ENCODE measurements at regions not wholly inside any gene's neighbourhood (a gene's known extent, or its start where the extent isn't known, plus 50 kb on each side); places are given as distances from the start of the nearest gene placed in this dataset.

GRCh38 chr6:1544000-1544399 lies 65.7 kb upstream of the FOXC1 start:
- ChIA-PET POLR2A (no interaction called here), CTCF (no interaction called here)
- DNase-seq (ENCODE audit: extremely low spot score): no peak
- TF ChIP-seq CTBP1 (IDR thresholded peaks at IDR 0.05; ENCODE audit: borderline replicate concordance) (no peak), ARNT (IDR thresholded peaks at IDR 0.05) (no peak), ZNF384 (IDR thresholded peaks at IDR 0.05) (no peak), L3MBTL2 (conservative IDR thresholded peaks at IDR 0.05) (no peak), SP1 (IDR thresholded peaks at IDR 0.05) (no peak), LEF1 (IDR thresholded peaks at IDR 0.05; ENCODE audit: borderline replicate concordance) (no peak), ELF4 (IDR thresholded peaks at IDR 0.05) (no peak), SUZ12 (IDR thresholded peaks at IDR 0.05) (no peak), FOXA1 (IDR thresholded peaks at IDR 0.05) (no peak), HDGF (IDR thresholded peaks at IDR 0.05; ENCODE audit: borderline replicate concordance) (no peak), PKNOX1 (IDR thresholded peaks at IDR 0.05) (no peak), TARDBP (IDR thresholded peaks at IDR 0.05) (no peak), NFRKB (IDR thresholded peaks at IDR 0.05) (no peak), FOXK2 (IDR thresholded peaks at IDR 0.05) (no peak), FOXM1 (IDR thresholded peaks at IDR 0.05; ENCODE audit: borderline replicate concordance) (no peak), BHLHE40 (IDR thresholded peaks at IDR 0.05; ENCODE audit: borderline replicate concordance) (no peak)

GRCh38 chr6:1544603-1545002 lies 65.1 kb upstream of the FOXC1 start:
- DNase-seq (ENCODE audit: extremely low spot score): no peak
- POLR2A ChIA-PET: no interaction called here
- CTCF ChIA-PET: interaction anchor here (0.5 to 0.7 kb wide), 2 partner anchors 35 to 560 kb away, joined by 3 read pairs; no protein-coding TSS in a partner anchor

GRCh38 chr6:1545654-1546053 lies 64.1 kb upstream of the FOXC1 start:
- CTCF ChIA-PET: no interaction called here
- DNase-seq (ENCODE audit: extremely low spot score): no peak
- POLR2A ChIA-PET: no interaction called here
- no peak for TF ChIP-seq FOXA1 (IDR thresholded peaks at IDR 0.05)
- TF ChIP-seq ELF4 (IDR thresholded peaks at IDR 0.05): no peak
- no peak for TF ChIP-seq FOXK2 (IDR thresholded peaks at IDR 0.05)
- TF ChIP-seq ZNF384 (IDR thresholded peaks at IDR 0.05): no peak
- no peak for TF ChIP-seq HDGF (IDR thresholded peaks at IDR 0.05; ENCODE audit: borderline replicate concordance)
- TF ChIP-seq PKNOX1 (IDR thresholded peaks at IDR 0.05): no peak
- TF ChIP-seq LEF1 (IDR thresholded peaks at IDR 0.05; ENCODE audit: borderline replicate concordance): no peak
- TF ChIP-seq BHLHE40 (IDR thresholded peaks at IDR 0.05; ENCODE audit: borderline replicate concordance): no peak
- no peak for TF ChIP-seq CTBP1 (IDR thresholded peaks at IDR 0.05; ENCODE audit: borderline replicate concordance)
- TF ChIP-seq NFRKB (IDR thresholded peaks at IDR 0.05): no peak
- TF ChIP-seq TARDBP (IDR thresholded peaks at IDR 0.05): no peak
- TF ChIP-seq SP1 (IDR thresholded peaks at IDR 0.05): no peak
- no peak for TF ChIP-seq FOXM1 (IDR thresholded peaks at IDR 0.05; ENCODE audit: borderline replicate concordance)
- no peak for TF ChIP-seq SUZ12 (IDR thresholded peaks at IDR 0.05)
- no peak for TF ChIP-seq ARNT (IDR thresholded peaks at IDR 0.05)

More at GRCh38 chr6:1544603-1545002, 65.1 kb upstream of the FOXC1 start:
- TF ChIP-seq PKNOX1 (IDR thresholded peaks at IDR 0.05): no peak
- TF ChIP-seq FOXM1 (IDR thresholded peaks at IDR 0.05; ENCODE audit: borderline replicate concordance): no peak
- TF ChIP-seq L3MBTL2 (conservative IDR thresholded peaks at IDR 0.05): no peak
- TF ChIP-seq NFRKB (IDR thresholded peaks at IDR 0.05): no peak
- TF ChIP-seq FOXA1 (IDR thresholded peaks at IDR 0.05): no peak
- no peak for TF ChIP-seq HDGF (IDR thresholded peaks at IDR 0.05; ENCODE audit: borderline replicate concordance)
- TF ChIP-seq SP1 (IDR thresholded peaks at IDR 0.05): no peak
- TF ChIP-seq LEF1 (IDR thresholded peaks at IDR 0.05; ENCODE audit: borderline replicate concordance): no peak
- TF ChIP-seq CTBP1 (IDR thresholded peaks at IDR 0.05; ENCODE audit: borderline replicate concordance): no peak
- TF ChIP-seq BHLHE40 (IDR thresholded peaks at IDR 0.05; ENCODE audit: borderline replicate concordance): no peak
- no peak for TF ChIP-seq TARDBP (IDR thresholded peaks at IDR 0.05)
- no peak for TF ChIP-seq FOXK2 (IDR thresholded peaks at IDR 0.05)
- no peak for TF ChIP-seq SUZ12 (IDR thresholded peaks at IDR 0.05)

- TF ChIP-seq CTBP1 (IDR thresholded peaks at IDR 0.05; ENCODE audit: borderline replicate concordance) (no peak), PKNOX1 (IDR thresholded peaks at IDR 0.05) (no peak), SUZ12 (IDR thresholded peaks at IDR 0.05) (no peak), HDGF (IDR thresholded peaks at IDR 0.05; ENCODE audit: borderline replicate concordance) (no peak), TARDBP (IDR thresholded peaks at IDR 0.05) (no peak), L3MBTL2 (conservative IDR thresholded peaks at IDR 0.05) (no peak), SP1 (IDR thresholded peaks at IDR 0.05) (no peak), NFRKB (IDR thresholded peaks at IDR 0.05) (no peak), ZNF384 (IDR thresholded peaks at IDR 0.05) (no peak)
- POLR2A ChIA-PET: no interaction called here
- no peak for DNase-seq (ENCODE audit: extremely low spot score)
- CTCF ChIA-PET: no interaction called here
Measured at GRCh38 chr6:1547785-1548184, 61.9 kb upstream of the FOXC1 start.

GRCh38 chr6:1551249-1551648 lies 58.5 kb upstream of the FOXC1 start:
- TF ChIP-seq LEF1 (IDR thresholded peaks at IDR 0.05; ENCODE audit: borderline replicate concordance): no peak
- no peak for TF ChIP-seq ZNF384 (IDR thresholded peaks at IDR 0.05)
- TF ChIP-seq FOXM1 (IDR thresholded peaks at IDR 0.05; ENCODE audit: borderline replicate concordance): no peak
- no peak for TF ChIP-seq HDGF (IDR thresholded peaks at IDR 0.05; ENCODE audit: borderline replicate concordance)
- TF ChIP-seq L3MBTL2 (conservative IDR thresholded peaks at IDR 0.05): no peak
- TF ChIP-seq FOXK2 (IDR thresholded peaks at IDR 0.05): no peak
- no peak for TF ChIP-seq ARNT (IDR thresholded peaks at IDR 0.05)
- TF ChIP-seq PKNOX1 (IDR thresholded peaks at IDR 0.05): no peak
- ChIA-PET POLR2A (no interaction called here), CTCF (interaction anchor here (0.7 kb wide), 1 partner anchor 18 kb away, joined by 3 read pairs; no protein-coding TSS in a partner anchor)
- DNase-seq (ENCODE audit: extremely low spot score): no peak
